HG02588 (cell line): ENCODE measurements at regions not wholly inside any gene's neighbourhood (a gene's known extent, or its start where the extent isn't known, plus 50 kb on each side); places are given as distances from the start of the nearest gene placed in this dataset.

ENCODE experiments used
- ATAC-seq: cut with Tn5 transposase; IDR thresholded peaks from one replicate; pipeline ENCODE4 v1.9.1; 2021; ENCODE audit warnings: mild to moderate bottlenecking, moderate library complexity; ENCODE audit not compliant: unreplicated experiment

DNA sequence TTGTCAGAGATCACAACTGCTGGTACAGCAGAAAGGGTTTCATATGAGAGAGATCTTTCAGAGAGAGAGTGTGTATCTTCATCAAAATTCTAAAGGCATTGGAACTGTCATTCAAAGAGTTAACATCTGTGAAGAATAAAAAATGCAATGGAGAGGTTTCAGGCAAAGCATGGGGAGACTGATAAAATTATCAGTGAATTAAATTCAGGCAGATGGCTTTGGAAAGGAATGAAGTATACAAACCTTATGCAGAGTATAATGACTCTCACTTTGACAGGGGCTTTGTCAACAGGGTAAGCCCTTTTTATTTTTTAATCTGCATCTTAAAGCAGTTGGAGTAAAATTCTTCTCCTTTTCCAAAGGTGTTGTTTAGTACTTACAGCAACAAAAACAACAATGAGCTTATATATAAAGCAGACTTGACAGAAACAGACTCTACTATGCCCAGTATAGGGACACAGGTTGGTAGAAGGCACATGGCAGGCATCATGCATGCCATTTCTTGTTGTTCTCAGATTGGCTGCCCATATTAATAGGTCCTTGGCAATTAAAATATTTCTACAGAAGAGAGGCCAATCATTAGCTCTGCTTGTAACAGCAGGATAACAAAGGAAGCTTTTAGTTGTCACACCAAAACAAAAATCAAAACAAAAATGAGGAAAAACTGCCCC lies 54.9 kb upstream of the NXPH1 start:
- no peak for ATAC-seq

DNA sequence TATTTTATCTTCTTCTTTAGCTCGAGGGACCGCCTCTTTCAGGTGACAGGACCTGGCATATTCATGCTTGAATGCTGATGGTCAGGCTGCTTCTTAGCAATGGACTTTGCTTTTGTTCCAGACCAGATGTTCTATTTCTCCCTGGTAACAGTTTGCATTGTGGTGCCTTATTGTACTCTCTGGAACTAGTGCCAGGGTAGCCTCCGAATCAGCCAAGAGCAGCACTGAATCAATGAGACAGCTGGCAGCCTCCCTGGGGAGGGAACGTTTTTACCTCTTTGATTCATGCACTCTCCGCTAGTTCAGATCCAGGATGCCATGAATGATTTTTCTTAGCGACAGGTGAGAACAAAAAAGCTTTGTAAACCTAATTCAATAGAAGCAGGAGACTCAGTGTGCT lies 54.1 kb upstream of the NXPH1 start:
- ATAC-seq: no peak

DNA sequence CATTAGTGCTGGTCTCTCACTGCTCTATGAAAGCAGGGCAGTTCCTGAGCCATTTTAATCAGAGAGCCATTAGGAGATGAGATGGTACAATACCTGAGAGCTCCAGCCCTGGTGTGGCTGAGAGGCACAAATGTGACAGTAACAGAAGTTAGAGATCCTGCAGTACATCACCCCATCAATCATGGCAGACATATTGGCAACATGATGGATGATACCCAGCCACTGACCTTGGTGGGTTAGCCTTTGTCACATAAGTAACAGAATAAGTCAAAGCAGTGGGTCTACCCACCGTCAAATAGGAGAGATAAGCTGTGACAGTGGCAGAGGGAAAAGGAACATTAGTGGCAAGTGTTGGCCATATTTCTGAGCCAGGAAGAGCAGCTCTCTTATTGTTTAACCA lies 53.3 kb upstream of the NXPH1 start:
- ATAC-seq: no peak

DNA sequence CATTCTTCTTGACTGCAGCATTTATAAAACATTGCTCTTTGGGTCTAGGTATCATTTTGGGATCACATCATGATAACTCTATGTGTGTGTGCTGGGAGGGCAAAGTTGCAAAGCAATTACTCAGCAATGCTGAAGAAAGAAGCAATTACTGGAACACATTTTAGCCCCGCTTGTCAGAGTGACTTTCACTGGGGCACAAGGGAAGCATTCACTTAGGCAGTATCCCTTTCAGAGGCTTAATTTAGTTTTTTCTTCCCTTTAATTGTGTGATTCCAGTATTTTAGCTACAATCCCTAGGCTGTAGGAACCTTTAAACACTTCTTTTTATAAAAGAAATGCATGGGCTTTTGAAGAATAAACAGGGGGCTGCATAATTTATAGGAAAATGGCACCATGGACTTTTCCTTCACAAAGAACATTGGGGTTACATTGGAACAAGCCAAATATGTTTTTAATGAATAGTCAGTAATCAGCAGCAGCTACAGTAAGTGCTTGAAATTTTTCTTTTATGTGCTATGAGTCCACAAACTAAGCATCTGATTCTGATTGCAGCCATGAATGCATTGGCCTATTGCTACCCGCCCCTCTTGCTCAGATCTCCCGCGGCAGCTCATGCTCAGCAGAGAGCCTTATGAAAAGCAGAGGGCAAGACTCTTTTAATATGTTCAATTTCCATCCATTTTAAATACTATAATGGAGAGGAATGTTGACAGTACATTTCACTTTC lies 51.2 kb upstream of the NXPH1 start:
- ATAC-seq: no peak
